GM21717 (cell line): ENCODE measurements at regions not wholly inside any gene's neighbourhood (a gene's known extent, or its start where the extent isn't known, plus 50 kb on each side); places are given as distances from the start of the nearest gene placed in this dataset.

Experiments used
- ATAC-seq: cut with Tn5 transposase; IDR thresholded peaks from one replicate; pipeline ENCODE4 v1.9.1; 2021; ENCODE audit warnings: mild to moderate bottlenecking, moderate library complexity; ENCODE audit not compliant: unreplicated experiment

DNA sequence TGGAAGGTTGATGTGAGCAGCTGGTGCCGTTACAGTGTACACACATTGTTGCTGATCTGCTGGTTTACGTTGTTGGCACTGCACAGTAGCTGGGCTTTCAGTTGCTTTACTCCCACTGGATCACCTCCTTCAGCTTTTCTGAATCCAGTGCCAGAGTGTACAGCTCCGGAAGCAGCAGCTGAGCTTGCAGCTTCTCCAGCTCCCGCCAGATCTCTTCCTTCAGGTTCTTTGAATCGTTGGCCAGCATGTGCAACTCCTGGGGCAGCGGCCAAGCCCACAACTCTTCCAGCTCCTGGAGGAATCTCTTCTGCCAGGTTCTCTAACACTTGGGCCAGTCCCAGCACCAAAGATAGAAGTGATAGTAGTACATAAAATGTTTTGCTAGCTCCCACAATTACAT, 149.7 kb upstream of the RRP15 start:
- ATAC-seq, result no peak

- no peak for ATAC-seq
Measured at GRCh38 chr1:218139761-218140160, 145.3 kb upstream of the RRP15 start.

GRCh38 chr1:218156595-218156994, 128.5 kb upstream of the RRP15 start:
- ATAC-seq, result no peak

- no peak for ATAC-seq
Measured at GRCh38 chr1:218163371-218163770, 121.7 kb upstream of the RRP15 start.

DNA sequence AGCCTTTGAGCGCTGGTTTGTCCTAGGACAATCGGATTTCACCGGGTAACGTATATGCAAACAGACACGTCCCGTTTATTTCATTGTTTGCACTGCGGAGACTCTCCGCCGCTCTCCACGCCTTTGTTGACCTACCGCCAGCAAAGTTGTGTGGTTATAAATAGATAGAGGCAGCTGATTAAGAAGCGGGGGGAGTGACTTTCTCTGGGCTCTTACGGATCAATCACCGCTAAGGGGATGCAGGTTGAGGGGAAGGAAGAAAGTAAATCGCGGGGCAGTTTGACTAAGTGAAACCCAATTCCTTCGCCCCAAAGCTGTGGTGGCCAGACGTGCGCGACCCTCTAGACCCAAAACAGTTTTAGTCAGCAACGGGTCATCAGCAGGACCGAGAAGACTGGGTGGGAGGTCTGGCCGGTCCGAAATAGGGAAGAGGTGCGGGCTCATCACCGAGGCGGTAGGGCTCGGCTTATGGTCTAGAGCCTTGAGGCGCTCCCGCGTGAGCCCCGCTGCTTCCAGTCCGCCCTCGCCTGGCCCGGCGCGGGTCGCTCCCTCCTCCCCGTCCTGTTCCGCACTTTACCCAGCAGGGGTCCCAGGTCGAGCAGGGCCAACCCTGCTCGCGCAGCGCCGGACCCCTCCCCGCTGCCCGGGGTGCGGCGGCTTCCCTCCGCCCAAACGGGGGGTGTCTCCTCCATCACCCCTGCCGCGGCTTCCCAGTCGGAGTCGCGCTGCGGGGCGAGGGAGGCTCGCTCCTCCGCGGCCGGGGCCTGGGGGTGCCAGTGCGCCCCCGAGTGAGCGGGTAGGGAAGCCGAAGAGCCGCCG, 120.8 kb upstream of the RRP15 start:
- ATAC-seq, result peak; percentile 49

- ATAC-seq, result peak; percentile 52
Measured at GRCh38 chr1:218164930-218165700, 120.0 kb upstream of the RRP15 start.

- ATAC-seq, result no peak
Measured at GRCh38 chr1:218165701-218166114, 119.4 kb upstream of the RRP15 start.

GRCh38 chr1:218166268-218166945, 118.7 kb upstream of the RRP15 start:
- no peak for ATAC-seq

DNA sequence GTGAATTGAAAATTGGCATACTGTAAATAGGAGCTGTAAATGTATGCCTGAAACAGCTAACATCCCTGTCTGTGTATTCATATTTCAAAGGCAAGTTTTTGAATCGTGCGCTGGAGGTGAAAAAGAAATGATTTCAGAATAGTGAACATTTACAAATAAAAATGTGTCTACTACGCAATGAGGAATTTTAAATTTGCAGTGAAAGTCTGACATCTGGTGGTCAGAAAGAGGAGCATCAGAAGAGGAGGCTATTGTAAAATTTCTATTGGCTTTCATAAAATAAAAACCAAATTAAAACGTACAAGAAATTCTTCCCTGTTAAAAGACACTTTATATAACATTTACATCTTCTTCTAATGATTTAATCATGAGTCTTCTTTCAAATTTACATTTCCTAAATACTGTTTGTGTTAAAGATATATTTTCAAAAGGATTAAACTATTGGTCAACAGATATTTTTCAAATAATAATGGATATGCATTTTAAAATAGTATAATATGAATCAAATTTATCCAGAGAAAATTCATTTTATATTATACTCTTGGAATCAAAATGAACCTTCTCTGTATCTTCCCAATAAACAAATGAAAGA, 113.7 kb upstream of the RRP15 start:
- peak; percentile 61 for ATAC-seq

- ATAC-seq, result no peak
Measured at GRCh38 chr1:218182455-218182854, 102.6 kb upstream of the RRP15 start.

DNA sequence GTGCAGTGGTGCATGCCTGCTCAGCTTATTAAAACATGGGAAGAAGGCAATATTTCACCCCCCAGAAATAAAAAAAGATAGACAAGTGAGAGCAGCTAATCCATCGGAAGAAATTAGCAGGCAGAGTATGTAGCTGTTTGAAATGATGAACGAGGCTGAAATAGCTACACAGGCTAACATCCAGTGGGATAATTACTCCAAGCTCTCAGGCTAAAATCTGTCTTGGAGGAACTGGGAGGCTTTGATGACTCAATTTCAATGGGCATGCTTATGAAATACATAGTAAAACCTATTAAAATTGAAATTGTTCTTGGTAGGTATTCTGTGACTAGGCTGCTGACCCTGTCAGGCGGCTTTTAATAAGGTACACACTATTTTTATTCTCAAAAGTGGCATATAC, 84.1 kb upstream of the RRP15 start:
- no peak for ATAC-seq

DNA sequence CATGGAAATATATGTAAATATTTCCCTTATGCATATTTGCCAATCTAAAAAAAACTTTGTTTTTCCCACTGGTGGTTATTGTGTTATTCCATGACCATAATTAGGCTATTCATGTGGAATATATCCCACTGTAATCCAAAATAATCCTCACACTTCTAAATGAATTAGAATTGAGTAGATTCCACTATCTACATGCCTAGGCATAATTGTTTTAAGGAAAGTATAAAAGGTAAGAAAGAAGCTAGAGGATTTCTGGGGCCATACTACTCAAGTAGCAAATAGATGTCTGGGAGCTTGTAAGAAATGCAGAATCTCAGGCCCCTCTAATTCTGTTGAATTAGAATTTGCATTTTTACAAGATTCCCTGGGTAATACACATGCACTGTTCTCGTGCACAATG, 83.5 kb upstream of the RRP15 start:
- ATAC-seq, result no peak

GRCh38 chr1:218205721-218206120, 79.4 kb upstream of the RRP15 start:
- no peak for ATAC-seq

GRCh38 chr1:218207194-218207593, 77.9 kb upstream of the RRP15 start:
- ATAC-seq, result no peak

DNA sequence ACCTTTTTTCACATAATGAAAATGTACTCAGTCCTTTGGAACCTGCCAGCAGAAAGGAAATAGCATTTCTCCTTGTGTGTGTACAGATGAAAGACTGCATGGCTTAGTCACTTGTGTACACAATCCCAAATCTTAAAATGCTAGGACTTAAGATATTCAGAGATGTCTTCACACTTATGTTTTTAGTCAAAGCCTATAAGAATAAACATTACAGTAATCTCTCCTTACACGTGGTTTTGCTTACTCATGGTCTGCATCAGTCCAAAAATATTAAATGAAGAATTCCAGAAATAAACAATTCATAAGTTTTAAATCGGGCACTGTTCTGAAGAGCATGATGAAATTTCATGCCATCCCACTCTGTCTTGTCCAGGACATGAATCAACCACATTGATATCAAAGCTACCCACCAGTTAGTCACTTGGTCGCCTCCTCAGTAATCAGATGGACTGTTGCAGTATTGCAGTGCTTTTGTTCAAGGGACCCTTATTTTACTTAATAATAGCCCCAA, 75.7 kb upstream of the RRP15 start:
- ATAC-seq, result no peak

DNA sequence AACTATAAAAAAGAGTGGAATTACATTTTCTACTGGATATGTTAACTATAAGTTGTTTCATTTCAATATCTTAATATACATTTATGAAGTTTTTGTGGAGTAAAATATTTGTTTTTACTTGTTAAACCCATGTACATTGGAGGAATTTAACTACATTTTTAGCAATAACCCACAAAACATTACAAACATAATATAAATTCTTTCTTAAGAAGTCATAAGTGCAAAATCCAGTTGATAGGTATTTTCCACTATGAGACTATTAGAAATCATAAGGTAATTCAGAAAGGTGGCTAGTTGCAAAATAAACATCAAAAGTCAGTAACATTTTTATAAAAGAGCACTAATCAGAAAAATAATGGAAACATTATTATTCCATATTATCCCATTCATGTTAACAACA, 73.9 kb upstream of the RRP15 start:
- no peak for ATAC-seq

DNA sequence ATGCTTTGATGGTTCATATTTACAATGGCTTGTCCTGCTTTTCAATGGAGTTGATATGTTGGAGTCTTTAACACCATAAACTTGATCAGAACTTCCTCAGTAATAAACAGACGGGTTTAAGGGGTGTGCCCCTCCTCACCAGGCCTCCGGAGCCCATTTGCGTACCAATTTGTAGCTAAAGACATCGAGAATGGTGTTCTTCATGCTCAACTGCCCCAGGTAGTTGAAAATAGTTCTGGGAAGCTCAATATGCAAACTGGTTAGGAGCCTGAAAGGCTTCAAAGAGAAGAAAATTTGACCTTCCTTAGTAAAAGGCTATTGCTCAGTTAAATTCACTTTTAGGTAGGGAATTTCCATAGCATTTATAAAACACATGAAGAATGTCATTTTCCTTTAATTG, 68.1 kb upstream of the RRP15 start:
- peak; percentile 51 for ATAC-seq

DNA sequence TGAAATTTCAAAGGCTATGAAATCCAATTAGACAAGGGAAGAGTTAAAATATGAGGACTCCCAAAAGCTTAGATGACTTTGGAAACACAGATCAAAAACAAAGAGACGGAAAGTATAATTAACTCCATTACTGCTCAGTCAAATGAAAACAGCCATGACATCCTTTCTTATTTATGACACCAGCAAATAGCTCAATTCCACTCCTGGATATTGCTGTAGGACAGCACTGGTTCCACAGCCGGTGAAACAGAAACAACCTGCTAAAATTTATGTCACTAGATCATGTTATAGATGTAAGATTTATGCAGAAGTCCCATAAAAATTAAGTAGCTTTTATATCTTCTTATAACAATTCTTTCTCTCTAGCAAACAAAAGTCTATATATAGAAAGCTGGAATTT, 65.6 kb upstream of the RRP15 start:
- ATAC-seq, result no peak

- no peak for ATAC-seq
Measured at GRCh38 chr1:218224101-218224500, 61.0 kb upstream of the RRP15 start.

GRCh38 chr1:218226005-218226404, 59.1 kb upstream of the RRP15 start:
- ATAC-seq, result no peak
